Inflammatory macrophage treated with lipopolysaccharide for 4 hours (primary cell): ENCODE measurements at regions not wholly inside any gene's neighbourhood (a gene's known extent, or its start where the extent isn't known, plus 50 kb on each side); places are given as distances from the start of the nearest gene placed in this dataset.

Experiments used
- DNase-seq: peaks from one replicate; pipeline ENCODE4 v3.0.0-alpha.2; 2020

DNA sequence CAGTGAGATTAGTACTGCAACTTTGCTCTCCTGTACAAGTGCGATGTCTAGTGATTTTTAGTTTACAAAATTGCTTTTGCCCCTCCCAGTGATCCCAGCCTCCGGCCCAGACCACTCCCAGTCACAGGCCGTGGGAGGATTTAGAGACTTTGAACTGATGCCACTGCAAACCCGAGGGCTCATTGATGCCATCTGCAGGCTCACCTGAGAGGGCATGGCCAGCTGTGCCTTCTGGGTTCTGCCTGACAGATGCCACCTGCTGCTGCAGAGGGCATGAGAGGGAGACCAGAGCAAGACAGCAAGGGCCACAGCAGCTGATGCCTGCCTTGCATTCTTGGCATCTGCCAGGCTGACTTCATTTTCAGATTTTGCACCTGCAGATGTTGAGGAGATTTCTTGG is 593.8 kb downstream of the CDK5RAP2 start:
- no peak for DNase-seq

DNA sequence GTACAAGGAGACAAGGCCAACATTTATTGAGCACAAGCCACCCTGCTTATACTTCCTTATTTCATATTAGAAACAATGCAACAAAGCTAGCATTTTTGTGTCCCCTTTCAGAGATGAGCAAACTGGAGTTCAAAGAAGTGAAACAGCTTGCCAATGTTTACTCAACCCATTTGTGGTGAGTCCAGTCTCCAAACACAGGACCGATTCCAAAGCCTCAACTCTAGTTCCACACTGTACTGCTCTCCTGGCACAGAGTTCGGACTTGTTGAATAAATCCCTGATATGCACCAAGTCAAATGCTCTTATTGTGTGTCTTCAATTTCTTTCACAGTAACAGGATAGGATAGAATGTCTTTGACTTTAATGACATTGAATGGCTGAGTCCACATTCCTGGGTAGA is 604.8 kb upstream of the BRINP1 start:
- no peak for DNase-seq

DNA sequence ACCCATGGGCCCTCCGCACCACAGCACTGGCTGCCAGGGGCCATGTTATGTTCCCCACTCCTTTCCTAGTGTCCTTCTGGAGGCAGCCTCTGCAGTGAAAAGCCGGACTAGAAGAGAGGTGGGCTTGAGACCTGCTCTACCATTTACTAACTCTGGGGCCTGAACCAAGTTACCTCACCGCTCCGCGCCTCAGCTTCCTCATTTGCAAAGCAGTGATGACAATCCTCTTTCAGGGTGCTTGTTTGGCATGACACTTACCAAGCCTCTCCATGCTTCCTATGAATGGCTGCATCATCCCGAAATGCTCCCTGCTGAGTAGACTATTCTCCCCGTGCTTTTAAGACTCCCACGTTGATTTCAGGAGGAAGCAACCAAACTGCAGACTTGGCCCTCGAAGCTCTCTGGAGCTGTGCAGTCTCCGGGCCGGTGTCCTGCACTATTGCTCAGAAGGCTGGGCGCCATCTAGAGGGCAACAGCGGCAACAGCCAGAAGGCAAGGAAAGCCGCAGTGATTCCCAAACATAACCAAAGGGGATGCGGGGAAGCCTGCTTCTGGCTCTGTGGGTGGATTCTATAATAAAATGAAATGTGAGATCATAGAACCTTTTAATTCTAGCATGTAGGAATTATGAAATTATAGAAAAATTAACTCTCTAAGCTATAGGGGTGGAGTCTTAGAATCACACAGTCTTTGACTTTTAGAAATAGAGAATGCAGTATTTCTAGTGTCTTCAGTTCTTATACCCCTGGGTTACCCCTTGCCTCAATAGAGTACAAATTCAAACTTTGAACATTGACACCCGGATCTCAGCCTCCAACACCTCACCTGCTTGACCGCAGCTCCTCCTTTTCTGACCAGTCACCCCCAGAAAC is 599.8 kb upstream of the BRINP1 start:
- peak; percentile 44 for DNase-seq

DNA sequence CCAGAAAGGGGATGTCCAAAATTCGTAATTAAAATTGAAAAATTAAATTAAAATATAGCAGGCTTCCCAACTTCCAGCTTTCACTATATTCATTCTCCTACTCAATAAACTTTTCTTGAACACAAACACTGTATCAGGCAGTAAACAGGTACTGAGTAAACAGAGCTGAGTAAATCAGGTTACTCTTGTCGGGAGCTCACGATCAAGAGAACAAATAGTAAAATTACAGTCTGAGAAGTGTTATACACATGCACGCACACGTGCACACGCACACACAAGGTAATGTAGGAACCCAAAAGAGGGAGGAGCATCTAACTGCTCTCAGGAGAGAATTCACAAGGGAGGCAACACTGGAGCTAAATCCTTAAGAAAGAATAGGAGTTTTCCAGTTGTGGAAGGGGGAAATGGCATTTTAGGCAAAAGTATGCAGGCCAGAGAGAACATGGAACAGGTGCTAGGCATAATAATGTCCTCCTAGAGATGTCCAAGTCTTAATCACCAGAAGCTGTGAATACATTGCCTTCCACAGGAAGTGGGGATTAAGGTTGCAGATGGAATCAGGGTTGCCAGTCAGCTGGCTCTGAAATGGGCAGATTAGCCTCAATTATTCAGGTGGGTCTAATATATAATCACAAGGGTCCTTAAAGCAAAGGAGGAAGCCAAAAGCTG is 598.8 kb upstream of the BRINP1 start:
- no peak for DNase-seq

DNA sequence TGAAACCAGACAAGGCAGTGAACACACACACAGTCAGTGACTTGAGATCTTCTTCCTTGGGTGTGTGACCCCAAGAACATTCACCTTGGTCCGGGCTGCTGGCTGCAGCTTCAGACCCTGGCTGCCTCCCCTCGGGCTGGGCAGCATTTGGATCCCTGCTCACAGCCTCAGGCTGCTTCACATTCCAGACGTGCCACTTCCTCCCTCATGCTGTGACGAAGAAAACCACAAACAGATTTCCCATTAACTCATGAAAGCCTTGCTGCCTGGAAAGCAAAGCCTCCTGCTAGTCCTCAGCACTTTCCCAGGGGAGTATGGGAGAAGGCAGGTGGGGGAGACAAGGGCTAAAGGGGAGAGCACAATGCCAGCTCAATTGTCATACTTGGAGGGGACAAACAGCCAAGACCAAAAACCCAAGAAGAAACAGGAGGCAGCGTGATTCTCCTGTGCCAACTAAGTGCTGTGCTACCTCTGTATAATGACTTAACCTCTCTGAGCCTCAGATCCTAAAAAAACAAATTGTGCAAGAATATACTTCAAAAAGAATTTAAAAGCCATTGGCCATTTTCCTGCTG is 594.6 kb upstream of the BRINP1 start:
- no peak for DNase-seq

DNA sequence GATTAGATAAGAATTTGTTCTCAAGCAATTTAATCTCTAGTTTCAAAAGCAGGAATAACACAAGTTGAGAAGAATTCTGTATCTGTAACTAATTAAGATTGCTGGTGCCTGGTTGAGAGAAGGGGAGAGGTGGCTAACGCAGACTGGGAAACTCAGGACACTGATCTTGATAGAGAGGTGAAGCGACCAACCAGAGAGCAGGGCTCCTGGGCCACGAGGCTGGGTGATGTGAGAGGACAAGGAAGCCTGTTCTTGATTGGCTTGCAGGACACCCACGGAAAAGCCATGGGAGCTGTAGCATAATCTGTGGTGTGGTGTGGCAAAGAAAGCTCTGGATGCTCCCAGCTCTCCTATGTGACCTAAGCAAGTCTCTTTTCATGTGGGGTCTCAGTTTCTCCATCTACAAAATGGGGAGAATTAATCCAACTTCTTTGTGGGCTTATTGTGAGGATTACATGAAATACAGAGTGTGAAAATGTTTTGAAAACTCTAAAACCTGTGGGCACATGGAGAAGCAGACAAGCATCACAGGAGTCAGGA is 594.1 kb upstream of the BRINP1 start:
- no peak for DNase-seq

DNA sequence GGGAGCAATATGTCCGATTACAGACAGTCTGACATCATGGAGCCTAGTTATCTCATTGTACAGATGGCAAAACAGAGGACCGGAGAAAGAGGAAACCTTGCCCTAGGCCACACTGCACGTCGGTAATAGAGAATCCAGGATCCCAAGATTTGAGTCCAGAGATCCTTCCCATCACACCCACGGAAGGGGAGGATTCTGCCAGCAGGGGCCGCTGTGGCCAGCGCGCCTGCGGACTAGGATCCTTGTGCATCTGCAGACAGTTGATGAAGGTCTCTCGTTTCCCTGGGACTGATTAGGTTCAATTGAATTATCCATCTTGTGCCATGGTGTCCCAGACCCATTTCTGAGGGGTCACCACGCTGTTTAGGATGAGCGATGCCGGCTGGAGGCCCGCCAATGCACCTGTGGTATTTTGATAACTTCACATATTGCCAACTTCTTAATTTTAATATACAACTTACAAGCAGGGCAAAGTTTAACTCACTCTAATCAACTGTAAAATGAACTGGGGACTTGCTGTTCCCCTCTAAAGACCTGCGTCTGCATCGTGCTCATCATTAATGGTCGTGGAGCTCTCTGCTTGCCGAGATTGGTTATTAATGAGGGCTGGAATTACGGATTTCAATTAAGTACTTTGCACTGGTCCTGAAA is 592.7 kb upstream of the BRINP1 start:
- DNase-seq, result peak; percentile 19

DNA sequence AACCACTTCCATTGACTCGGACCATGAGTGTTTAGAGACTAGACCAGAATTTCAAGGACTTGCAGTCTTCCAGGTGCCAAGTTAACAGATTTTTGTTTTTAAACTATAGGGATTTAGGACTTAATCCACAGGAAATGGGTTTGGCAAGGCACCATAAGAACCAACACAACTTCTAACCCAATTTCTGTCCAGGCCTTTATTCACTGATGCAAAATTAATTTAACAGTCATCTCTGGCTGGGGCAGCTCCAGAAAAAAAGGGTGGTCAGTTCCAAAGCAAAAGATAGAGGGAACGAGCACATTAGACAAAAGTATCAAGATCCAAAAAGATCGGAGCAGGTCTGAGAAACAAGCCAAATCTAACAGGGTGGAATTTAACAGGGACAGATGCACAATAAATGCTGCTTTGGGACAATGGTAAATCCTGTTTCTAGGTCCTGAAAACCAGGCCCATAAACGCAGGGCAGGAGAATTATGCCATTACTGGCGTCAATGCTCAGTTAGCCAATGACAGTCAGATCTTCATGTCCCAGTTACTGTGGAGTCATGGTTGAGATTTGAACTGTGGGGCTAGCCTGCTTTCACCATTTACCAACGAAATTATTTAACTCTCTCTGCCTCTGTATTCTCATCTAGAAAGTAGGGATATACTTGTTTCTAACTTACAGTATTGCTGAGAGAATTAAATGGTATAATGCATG is 590.8 kb upstream of the BRINP1 start:
- DNase-seq, result no peak

DNA sequence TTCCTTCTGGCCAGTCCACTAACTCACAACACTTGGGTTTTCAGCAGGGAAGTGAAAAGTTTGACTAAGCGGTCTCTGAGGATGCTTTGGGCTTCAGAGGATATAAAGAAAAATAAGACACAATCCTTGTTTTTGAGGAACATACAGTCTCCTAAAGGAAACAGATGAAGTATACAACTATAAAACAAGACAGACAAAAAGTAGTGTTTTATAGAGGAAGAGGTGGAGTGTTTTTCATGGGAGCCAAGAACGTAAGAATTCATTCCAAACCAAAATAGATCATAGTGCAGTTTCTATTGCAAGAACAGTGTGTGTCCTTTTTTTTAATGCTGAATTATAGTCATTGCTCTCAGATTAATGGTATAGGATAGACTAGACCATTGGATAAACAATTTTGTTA is 586.9 kb upstream of the BRINP1 start:
- no peak for DNase-seq

DNA sequence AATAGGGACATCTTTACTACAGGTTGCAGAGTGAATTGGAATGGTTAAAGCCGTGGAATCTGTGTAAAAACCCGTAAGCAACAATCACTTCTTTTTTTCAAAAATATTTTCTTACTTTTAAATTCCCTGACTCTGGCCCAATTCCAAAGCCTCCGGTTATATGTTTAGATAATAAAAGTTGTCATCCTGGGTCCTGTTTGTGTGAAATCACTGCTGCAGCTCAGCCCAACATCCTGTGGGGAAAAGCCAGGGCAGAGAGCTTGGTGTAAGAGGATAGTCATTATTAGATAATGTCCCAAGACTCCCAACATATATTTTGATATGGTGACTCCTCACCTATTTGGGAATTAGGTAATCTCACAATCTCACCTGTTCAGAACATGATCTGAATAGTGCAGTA is 586.0 kb upstream of the BRINP1 start:
- no peak for DNase-seq

DNA sequence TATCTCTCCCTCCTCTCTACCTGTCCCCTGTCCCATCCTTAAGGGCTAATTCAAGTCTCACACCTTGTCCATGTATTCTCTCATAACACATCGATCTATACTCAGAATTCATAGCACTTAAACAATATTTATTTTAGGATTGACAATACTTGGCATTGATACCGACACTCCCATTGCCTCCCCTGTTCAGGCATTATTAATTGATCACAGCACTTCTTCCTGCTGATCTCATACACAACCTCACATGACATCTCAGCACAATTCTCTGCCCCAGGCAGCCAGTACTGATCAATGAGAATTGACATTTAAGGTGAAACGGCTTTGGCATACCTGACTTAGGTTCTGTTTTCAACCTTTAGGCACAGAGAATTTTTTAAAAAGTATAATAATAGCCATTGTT is 582.4 kb upstream of the BRINP1 start:
- DNase-seq, result no peak

DNA sequence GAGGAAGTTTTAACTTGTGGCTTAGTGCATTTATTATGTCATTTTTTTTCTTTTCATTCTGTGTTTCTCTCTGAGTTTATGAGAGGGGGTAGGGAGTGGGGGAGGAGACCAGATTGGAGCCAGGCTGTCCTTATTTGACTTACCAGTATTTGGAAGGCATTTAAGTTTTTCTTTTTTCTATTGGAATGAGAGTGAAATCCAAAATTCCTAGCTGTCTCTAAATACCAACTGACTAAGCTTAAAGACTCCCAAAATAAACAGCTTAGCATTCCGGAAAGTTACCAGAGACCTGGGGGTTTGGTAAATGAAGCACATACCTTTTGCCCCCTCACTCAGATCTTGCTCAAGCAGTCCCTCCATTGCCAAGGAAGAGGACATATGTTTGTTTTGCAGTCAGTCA is 581.9 kb upstream of the BRINP1 start:
- no peak for DNase-seq

DNA sequence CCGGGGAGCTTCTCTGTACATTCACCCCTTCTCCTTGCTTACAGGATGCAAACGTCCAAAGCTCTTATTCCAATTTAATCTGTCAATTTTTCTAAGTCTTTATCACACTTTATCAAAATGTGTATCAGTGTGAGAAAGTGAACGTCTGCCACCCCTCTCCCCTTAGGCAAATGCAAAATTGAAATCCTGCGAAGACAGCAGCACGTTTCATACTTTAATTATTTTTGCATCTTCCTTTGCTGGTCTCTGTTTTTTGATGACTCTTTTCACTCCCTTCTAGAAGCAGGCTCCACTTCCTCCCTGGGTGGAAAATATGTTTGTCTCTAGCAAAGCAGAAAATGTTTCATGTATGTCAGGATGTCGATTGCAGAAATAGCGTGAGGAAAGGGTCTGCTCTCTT is 576.5 kb upstream of the BRINP1 start:
- no peak for DNase-seq

DNA sequence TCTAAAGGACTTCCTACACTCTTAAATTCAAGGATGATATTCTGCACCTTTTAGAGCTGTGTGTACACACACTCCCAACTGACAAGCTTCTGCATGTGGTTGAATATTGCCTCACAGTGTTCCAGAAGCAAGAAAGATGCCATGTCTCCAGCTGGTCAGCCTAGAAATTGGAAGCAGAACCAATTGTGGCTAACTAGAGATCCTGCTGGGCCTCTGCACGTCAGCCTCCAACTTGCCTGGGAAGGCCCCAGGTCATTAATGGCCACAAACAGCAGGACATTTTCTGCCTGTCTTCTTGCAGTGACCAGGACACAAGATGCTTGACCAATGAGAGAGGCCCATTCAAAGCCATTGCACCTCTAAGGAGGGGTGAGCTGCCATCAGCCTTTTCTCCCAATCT is 571.9 kb upstream of the BRINP1 start:
- no peak for DNase-seq

DNA sequence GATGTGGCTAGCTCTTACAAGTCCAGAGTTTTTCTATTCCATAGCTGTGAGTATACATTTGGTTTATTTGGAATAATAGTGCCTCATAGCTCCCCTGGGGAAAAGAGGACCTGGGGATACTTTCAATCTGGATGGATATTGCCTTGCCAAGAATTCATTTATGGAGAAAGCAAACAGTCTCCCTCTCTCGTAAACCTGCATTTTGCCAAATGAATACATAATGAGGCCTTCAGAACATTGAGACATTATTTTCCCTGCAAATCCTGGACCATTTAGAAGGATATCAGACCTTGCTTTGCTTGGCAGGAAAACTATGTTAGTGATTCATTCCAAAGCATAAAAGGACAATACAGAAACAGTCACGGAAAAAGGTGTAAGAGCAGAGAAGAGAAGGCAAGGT is 569.6 kb upstream of the BRINP1 start:
- no peak for DNase-seq

DNA sequence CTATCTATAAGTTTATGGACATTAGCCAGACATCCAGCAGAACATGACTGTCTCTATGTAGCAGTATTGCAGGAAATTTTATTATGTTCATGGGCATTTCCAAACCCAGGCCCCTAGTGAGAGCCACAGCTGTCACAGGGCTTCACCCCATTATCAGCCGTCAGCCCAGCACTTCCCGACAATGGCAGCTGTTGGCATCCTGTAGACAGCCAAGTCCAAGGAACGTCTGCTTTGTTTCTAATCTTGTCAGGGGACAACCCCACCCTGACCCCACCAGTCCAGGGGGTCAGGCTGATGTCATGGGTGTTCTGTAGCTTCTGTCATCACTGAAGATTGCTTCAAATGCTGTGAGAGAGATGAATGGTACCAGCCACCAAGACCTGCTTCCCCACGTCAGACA is 565.3 kb upstream of the BRINP1 start:
- DNase-seq, result no peak

DNA sequence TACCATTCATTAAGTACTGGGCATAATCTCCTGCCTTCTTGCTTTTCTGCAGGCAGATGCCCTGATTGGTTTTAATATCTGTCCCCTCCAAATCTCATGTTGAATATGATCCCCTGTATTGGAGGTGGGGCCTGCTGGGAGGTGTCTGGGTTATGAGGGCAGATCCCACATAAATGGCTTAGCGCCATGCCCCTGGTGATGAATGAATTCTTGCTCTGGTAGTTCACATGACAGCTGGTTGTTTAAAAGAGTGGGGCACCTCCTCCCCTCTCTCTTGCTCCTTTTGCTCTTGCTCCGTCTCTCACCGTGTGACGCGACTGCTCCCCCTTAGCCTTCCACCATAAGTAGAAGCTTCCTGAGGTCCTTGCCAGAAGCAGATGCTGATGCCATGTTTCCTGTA is 564.0 kb upstream of the BRINP1 start:
- no peak for DNase-seq

DNA sequence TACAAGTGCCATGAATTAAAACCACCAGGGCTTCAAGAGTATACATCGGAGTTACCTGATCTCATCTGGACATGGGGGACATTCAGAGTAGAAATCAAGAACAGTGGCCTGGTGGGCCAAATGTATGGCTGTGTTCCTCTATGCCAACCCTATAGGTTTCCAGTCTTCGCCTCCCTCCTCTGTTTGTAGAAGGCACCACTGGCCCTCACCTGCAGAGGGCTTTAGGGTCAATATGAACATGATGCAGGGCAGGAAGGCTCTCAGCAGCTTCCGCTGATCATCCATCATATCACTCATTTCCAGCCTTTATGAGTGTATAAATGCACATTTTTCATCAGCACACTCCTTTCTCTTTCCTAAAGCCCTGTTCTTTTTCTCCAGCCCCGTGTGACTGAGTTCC is 555.5 kb upstream of the BRINP1 start:
- DNase-seq, result no peak

DNA sequence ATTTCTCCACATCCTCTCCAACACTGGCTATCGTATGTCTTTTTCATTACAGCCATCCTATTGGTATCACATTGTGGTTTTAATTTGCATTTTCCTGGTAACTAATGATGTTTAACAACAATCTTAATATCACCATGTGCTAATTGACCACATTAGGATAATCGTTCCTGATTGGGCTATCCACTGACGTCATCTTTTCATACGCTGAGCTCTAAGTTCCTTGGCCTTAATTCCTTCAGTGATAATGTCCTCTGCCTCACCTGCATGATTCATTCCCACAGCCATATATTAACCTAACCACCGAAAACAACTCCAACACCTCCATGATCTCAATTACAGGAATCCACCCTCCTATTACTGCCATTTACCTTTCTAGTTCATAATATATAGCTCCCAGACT is 547.9 kb upstream of the BRINP1 start:
- no peak for DNase-seq

DNA sequence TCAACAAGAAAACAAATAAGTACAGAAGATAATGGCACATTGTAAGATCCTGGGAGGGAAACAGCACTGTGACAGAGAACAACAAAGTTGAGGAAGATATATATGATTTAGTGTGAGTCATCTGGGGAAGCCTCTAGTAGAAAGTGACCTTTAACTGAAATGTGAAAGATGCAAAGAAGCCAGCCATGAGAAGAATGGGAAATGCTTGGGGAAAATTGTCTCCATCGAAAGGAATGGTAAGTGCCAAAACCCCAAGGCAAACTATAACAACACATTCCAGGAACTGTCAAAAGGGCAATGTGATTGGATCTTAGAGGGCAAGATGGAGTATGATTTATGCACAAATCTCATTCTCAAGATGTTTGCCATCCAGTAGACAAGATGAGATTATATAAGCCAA is 537.8 kb upstream of the BRINP1 start:
- no peak for DNase-seq

DNA sequence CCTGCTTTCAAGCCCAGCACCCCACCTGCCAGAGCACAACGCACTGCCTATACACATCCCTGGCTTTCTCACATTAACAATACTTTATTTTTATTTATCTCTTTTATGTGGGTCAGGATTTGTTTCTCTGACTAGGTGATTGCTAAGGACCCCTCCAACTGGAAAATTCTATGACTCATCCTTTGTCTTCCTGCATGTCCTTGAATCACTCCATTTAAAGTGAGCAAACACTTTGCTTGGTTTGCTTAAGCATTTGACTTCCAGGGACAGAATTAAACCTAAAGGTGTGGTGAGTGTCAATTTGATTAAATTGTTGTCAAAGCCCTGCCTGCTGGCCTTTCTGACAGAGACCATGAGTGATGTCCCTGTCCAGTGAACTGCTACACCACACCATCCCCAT is 536.5 kb upstream of the BRINP1 start:
- DNase-seq, result no peak

DNA sequence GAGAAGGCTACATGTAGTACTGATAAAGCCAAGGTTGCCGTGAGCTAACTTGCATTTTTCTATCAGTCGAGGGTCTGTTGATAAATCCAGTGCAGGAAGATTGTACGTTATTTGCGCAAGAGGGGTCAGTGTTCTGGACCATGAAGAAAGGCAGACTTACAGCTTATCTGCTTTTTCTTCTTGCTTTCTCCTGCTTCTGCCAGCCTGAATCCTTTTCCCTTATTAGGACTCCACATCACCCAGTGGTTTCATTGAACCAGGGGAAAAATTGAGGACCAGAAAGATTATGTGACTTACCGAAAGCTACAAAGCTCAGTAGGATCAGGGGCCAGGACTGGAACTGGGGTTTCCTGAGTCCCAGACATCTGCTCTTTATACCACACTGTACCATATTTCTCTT is 534.6 kb upstream of the BRINP1 start:
- DNase-seq, result no peak

DNA sequence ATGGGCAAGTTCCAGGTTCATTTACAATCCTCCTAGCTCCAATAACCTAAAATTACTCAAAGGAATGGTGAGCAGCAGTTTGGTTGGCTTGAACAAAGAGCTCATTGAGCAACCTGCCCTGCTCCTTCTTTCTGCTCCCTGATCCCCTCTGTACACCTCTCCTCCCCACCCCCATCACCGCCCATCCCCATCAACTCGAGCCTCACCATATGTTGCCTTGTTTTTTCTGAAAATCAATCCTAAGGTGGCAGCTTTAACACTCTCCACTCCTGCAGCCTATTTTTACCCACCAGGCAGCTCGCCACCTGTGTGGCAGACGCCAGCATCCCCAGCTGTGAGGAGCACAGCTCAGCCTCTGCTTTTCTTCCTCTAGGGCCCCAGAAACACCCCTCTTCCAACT is 533.4 kb upstream of the BRINP1 start:
- DNase-seq, result no peak
